ENCODE measurements at regions not wholly inside any gene's neighbourhood (a gene's known extent, or its start where the extent isn't known, plus 50 kb on each side); places are given as distances from the start of the nearest gene placed in this dataset.

DNA sequence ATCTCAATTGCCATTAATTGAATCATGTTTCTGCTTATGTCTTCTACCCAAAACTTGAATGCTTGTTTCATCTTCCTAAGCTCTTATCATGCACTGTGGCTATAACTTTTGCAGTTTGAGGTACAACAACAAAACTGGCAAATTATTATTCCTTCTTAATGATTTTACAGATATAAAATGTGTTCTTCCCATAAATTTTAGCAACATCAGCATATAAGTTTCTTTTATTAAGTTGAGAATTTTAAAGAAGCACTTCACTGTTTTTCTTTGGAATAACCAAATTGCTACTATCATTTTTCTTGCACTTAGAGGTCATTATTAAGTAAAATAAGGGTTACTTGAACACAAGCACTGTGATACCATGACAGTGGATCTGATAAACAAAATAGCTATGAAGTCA lies 862.6 kb upstream of the CADM2 start (continued):
- TF ChIP-seq, protein P1, sequence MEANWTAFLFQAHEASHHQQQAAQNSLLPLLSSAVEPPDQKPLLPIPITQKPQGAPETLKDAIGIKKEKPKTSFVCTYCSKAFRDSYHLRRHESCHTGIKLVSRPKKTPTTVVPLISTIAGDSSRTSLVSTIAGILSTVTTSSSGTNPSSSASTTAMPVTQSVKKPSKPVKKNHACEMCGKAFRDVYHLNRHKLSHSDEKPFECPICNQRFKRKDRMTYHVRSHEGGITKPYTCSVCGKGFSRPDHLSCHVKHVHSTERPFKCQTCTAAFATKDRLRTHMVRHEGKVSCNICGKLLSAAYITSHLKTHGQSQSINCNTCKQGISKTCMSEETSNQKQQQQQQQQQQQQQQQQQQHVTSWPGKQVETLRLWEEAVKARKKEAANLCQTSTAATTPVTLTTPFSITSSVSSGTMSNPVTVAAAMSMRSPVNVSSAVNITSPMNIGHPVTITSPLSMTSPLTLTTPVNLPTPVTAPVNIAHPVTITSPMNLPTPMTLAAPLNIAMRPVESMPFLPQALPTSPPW (CRISPR knock-in tag; IDR thresholded peaks at IDR 0.05), result no peak
- TF ChIP-seq ZNF780A (CRISPR knock-in tag; IDR thresholded peaks at IDR 0.05) (no peak), THRA (IDR thresholded peaks at IDR 0.05) (no peak), POLR3A (IDR thresholded peaks at IDR 0.05; ENCODE audit: borderline replicate concordance, extremely low read depth, insufficient read depth, insufficient read length) (no peak), PTBP1 (IDR thresholded peaks at IDR 0.05; ENCODE audit: low read depth, low read length) (no peak), TCF7L2 (IDR thresholded peaks at IDR 0.05; ENCODE audit: low read depth, low read length) (no peak), NFE2L1 (tag; IDR thresholded peaks at IDR 0.05; ENCODE audit: borderline replicate concordance, low read depth) (no peak), C11orf30 (IDR thresholded peaks at IDR 0.05; ENCODE audit: low read depth) (0 out of 2 replicates have a peak, but pooled peaks have one; percentile 8), SIX5 (IDR thresholded peaks at IDR 0.05; ENCODE audit: borderline replicate concordance in 1 of 2, insufficient read depth in 1 of 2, low read depth in 1 of 2, low read length in 2 of 2) (no peak), ZNF263 (CRISPR knock-in tag; IDR thresholded peaks at IDR 0.05; ENCODE audit: borderline replicate concordance) (no peak)

All from K562 (cell line).